OCI-LY7 (cell line): ENCODE measurements at regions not wholly inside any gene's neighbourhood (a gene's known extent, or its start where the extent isn't known, plus 50 kb on each side); places are given as distances from the start of the nearest gene placed in this dataset.

ENCODE experiments used
- BruUV-seq: library from RNA; stranded (reverse); fragments of 400-500 nt; replicated peaks from 2 replicates; lab custom pipeline; 2021; lab: Mats Ljungman, UMichigan
- CTCF ChIA-PET: fragments of 300-600 bp; sonication (Branson Sonifier 250); formaldehyde crosslinking; loops from one replicate; lab custom pipeline; 2022; ENCODE audit warnings: antibody characterized with exemption; ENCODE audit not compliant: unreplicated experiment; lab: Charles Lee
- POLR2A ChIA-PET: fragments of 300-600 bp; sonication (Branson Sonifier 250); formaldehyde crosslinking; loops from one replicate; lab custom pipeline; 2022; ENCODE audit warnings: antibody characterized with exemption; lab: Charles Lee
- DNase-seq: peaks from one replicate; pipeline ENCODE4 v3.0.0-alpha.2; 2015; ENCODE audit warnings: low spot score
- H2AFZ ChIP-seq: fragments of 200-600 bp; sonication (generic), shearing (Covaris generic); 2 replicates; pipeline ENCODE4 v1.6.1; 2014; ENCODE audit warnings: mild to moderate bottlenecking, antibody characterized with exemption, low read length, moderate library complexity
- H3K27ac ChIP-seq: fragments of 200-600 bp; sonication (generic); 2 replicates; pipeline ENCODE4 v1.5.1; 2014; ENCODE audit warnings: mixed run types, low read depth, mild to moderate bottlenecking, moderate library complexity, low read length, inconsistent platforms; ENCODE audit not compliant: poor library complexity, severe bottlenecking
- H3K36me3 ChIP-seq: fragments of 200-600 bp; sonication (generic); 2 replicates; pipeline ENCODE4 v1.6.1; 2014; ENCODE audit warnings: mild to moderate bottlenecking, antibody characterized with exemption, low read length, moderate library complexity, mixed read lengths; ENCODE audit not compliant: insufficient read depth
- H3K4me1 ChIP-seq: fragments of 200-600 bp; sonication (generic); 2 replicates; pipeline ENCODE4 v1.5.1; 2014; ENCODE audit warnings: mild to moderate bottlenecking, low read length; ENCODE audit not compliant: insufficient read depth, poor library complexity, severe bottlenecking
- H3K4me2 ChIP-seq: fragments of 200-600 bp; sonication (generic); 2 replicates; pipeline ENCODE4 v1.6.1; 2014; ENCODE audit warnings: mild to moderate bottlenecking, low read length
- H3K4me3 ChIP-seq: fragments of 200-600 bp; sonication (generic); 2 replicates; pipeline ENCODE4 v1.5.1; 2014; ENCODE audit warnings: mild to moderate bottlenecking, low read depth, low read length; ENCODE audit not compliant: poor library complexity, severe bottlenecking
- H3K79me2 ChIP-seq: fragments of 200-600 bp; sonication (generic); 2 replicates; pipeline ENCODE4 v1.6.1; 2016; ENCODE audit warnings: low read depth, mild to moderate bottlenecking, low read length, moderate library complexity, mixed read lengths; ENCODE audit not compliant: insufficient read depth
- H3K9me2 ChIP-seq: fragments of 200-600 bp; sonication (generic); 2 replicates; pipeline ENCODE4 v1.6.1; 2016; ENCODE audit warnings: mild to moderate bottlenecking, low read length, mixed read lengths; ENCODE audit not compliant: insufficient read depth
- H3K9me3 ChIP-seq: fragments of 200-600 bp; sonication (generic); 2 replicates; pipeline ENCODE4 v1.6.1; 2014; ENCODE audit warnings: mild to moderate bottlenecking, mixed run types, low read length, mixed read lengths
- H4K20me1 ChIP-seq: fragments of 200-600 bp; sonication (generic); 2 replicates; pipeline ENCODE4 v1.6.1; 2014; ENCODE audit warnings: mild to moderate bottlenecking, antibody characterized with exemption, low read length, moderate library complexity, mixed read lengths; ENCODE audit not compliant: insufficient read depth
- EZH2phosphoT487 ChIP-seq: fragments of 200-600 bp; sonication (generic); IDR thresholded peaks from 2 replicates; pipeline ENCODE4 v1.6.1; 2018; ENCODE audit warnings: low read depth, borderline replicate concordance, mild to moderate bottlenecking, mixed run types, antibody characterized with exemption, low read length, moderate library complexity, mixed read lengths
- intact Hi-C: fragments of 100-400 bp; cut with micrococcal nuclease; formaldehyde crosslinking; loops from one replicate; pipeline ENCODE4 v1.10.0; 2022; ENCODE audit not compliant: unreplicated experiment
- TF ChIP-seq, protein P1 (sequence below): fragments of 200-600 bp; sonication (generic); conservative IDR thresholded peaks from 2 replicates; pipeline ENCODE4 v1.5.1; 2014; ENCODE audit warnings: mild to moderate bottlenecking, antibody characterized with exemption, low read length, moderate library complexity, mixed read lengths

DNA sequence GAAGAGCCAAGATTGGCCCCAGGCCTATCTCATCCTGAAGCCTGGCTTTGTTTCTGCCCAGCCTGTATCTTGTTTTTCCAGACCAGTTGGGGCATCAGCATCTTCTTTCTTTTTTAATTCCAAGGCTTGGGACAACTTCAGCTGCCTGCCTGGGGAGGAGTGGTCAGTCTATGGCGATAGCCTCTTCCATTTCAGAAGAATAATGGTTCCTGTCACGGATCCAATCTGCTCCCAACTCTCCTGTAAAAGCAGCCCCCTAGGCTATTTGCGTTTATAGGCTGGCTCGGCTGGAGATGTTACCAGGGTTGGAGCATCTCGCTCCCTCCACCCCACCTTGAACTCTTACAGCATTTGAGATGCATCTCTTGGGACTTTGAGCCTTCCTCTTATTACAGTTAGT, 145.2 kb upstream of the CADM1 start:
- Histone ChIP-seq H3K4me2 (no peak overlapping the region), H3K79me2 (no peaks in the 10 kb centered on the region), H4K20me1 (no peaks in the 10 kb centered on the region), H3K36me3 (no peaks in the 10 kb centered on the region), H3K4me3 (no peak overlapping the region), H3K9me2 (no peaks in the 10 kb centered on the region), H3K27ac (no peak overlapping the region), H3K4me1 (no peaks in the 10 kb centered on the region), H3K9me3 (no peaks in the 10 kb centered on the region), H2AFZ (no peak overlapping the region)
- CTCF ChIA-PET = no interaction called here
- TF ChIP-seq, protein P1, sequence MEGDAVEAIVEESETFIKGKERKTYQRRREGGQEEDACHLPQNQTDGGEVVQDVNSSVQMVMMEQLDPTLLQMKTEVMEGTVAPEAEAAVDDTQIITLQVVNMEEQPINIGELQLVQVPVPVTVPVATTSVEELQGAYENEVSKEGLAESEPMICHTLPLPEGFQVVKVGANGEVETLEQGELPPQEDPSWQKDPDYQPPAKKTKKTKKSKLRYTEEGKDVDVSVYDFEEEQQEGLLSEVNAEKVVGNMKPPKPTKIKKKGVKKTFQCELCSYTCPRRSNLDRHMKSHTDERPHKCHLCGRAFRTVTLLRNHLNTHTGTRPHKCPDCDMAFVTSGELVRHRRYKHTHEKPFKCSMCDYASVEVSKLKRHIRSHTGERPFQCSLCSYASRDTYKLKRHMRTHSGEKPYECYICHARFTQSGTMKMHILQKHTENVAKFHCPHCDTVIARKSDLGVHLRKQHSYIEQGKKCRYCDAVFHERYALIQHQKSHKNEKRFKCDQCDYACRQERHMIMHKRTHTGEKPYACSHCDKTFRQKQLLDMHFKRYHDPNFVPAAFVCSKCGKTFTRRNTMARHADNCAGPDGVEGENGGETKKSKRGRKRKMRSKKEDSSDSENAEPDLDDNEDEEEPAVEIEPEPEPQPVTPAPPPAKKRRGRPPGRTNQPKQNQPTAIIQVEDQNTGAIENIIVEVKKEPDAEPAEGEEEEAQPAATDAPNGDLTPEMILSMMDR = no peak
- TF ChIP-seq EZH2phosphoT487 = no peak
- intact Hi-C loops = no loop called here
- no TSS peak for BruUV-seq
- no peak for DNase-seq
- POLR2A ChIA-PET = no interaction called here

DNA sequence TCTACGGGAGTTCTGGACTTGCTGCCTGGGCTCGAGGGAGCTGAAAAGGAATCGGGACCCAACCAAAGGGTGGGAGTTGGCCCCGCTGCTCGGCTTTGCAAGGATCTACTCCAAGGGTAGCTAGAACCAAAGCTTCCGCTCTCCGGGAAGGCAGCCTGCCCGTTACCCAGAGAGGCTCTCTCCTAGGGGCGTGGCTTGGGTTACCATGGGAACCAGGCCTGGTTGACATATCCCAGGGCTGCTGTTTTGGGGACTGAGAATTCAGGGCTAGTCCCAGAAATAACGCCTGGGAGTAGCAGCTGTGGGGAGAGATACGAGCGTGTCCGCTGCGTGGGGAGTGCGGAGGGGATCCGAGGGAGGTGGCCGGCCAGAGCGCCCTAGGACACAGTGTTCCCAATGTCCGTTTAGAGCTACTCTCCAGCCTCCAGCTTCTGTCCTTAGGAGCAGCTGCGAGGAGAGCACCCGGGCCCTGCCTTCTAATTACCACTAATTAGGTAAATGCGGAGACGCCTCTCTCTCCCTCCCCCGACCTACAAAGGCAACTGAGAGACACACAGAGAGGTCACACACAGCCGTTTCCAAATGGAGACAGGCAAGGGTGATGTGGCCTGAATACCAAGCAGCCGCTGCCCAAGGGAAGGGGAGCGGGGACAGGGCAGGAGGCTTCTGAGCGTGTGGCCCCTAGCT, 141.6 kb upstream of the CADM1 start:
- no peak overlapping the region for H2AFZ ChIP-seq
- H4K20me1 ChIP-seq = no peaks in the 10 kb centered on the region
- no peaks in the 10 kb centered on the region for H3K79me2 ChIP-seq
- H3K4me2 ChIP-seq = no peak overlapping the region
- no peaks in the 10 kb centered on the region for H3K9me3 ChIP-seq
- BruUV-seq = no TSS peak
- POLR2A ChIA-PET = interaction anchor here (0.6 kb wide), 1 partner anchor 1296 kb away, joined by 3 read pairs; no protein-coding TSS in a partner anchor
- CTCF ChIA-PET = no interaction called here
- H3K36me3 ChIP-seq = no peaks in the 10 kb centered on the region
- no peaks in the 10 kb centered on the region for H3K4me1 ChIP-seq
- no peak for DNase-seq
- no peaks in the 10 kb centered on the region for H3K9me2 ChIP-seq
- no peak overlapping the region for H3K4me3 ChIP-seq
- no peak overlapping the region for H3K27ac ChIP-seq
- intact Hi-C loops = no loop called here
- TF ChIP-seq, protein P1 = no peak
- no peak for TF ChIP-seq EZH2phosphoT487

DNA sequence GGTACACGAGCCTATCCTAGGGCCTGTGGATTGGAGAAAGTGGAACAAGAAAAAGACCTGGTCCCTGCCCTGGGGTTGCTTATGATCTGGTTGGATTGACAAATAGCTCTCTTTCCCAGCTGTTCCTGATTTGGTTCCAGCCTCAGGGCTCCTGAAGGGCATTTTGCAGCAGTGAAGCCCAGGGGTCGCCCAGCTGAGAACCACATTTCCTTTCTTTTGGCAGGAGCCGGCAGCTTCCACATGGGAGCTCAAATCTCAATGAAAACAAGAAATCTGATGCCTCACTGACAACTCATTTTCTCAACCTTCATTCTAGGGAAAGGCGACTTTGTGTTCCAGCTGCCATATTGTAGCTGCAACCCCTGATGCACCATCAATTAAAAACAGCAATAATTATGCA, 140.6 kb upstream of the CADM1 start:
- Histone ChIP-seq H3K9me3 (no peaks in the 10 kb centered on the region), H3K36me3 (no peaks in the 10 kb centered on the region), H3K4me1 (no peaks in the 10 kb centered on the region), H3K4me3 (no peak overlapping the region), H4K20me1 (no peaks in the 10 kb centered on the region), H3K9me2 (no peaks in the 10 kb centered on the region), H3K27ac (no peak overlapping the region), H3K4me2 (no peak overlapping the region), H3K79me2 (no peaks in the 10 kb centered on the region), H2AFZ (no peak overlapping the region)
- CTCF ChIA-PET = no interaction called here
- POLR2A ChIA-PET = no interaction called here
- no peak for TF ChIP-seq EZH2phosphoT487
- TF ChIP-seq, protein P1 = no peak
- no TSS peak for BruUV-seq
- intact Hi-C loops = no loop called here
- no peak for DNase-seq
